Left lobe of liver (tissue), 2 donors: ENCODE measurements at regions not wholly inside any gene's neighbourhood (a gene's known extent, or its start where the extent isn't known, plus 50 kb on each side); places are given as distances from the start of the nearest gene placed in this dataset.
"Not testable (repeated sequence)": the region's sequence is repeated elsewhere in the genome, so short reads cannot be mapped to it uniquely, and the experiment has no call there.

Source experiments
- ATAC-seq: fragments of 200-7000 bp; cut with Tn5 transposase; one replicate; pipeline ENCODE4 v1.9.1; 2020; ENCODE audit warnings: mild to moderate bottlenecking, moderate library complexity
- DNase-seq: peaks from one replicate; pipeline ENCODE4 v3.0.0-alpha.2; 2020; ENCODE audit warnings: low spot score
- donor health status: DM: no; HTN: no; CAD: no; lungs with moderate emphysema.
- donor health status: DM: no; HTN: yes; CAD: no.

GRCh38 chr2:239866778-239867177 is 158.4 kb downstream of the NDUFA10 start:
- ATAC-seq (no peak), DNase-seq (no peak)

DNA sequence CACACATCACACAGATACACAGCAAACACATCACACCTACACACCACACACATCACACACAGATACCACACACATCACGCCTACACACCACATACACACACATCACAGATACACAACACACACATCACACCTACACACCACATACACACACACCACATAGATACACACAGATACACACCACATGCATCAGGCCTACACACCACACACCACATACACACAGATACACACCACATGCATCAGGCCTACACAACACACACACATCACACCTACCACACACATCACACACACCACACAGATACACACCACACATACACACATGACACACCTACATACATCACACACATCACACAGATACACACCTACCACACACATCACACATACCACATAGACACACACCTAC is 158.8 kb downstream of the NDUFA10 start:
- no peak for ATAC-seq
- no peak for DNase-seq

DNA sequence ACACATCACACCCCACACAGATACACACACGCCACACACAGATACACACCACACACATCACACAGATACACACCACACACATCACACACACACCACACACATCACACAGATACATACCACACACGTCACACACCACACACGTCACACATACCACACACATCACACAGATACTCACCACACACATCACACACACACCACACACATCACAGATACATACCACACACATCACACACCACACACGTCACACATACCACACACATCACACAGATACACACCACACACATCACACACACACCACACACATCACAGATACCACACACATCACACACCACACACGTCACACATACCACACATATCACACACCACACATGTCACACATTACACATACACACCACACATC is 159.3 kb downstream of the NDUFA10 start:
- ATAC-seq, DNase-seq: not testable (repeated sequence)

DNA sequence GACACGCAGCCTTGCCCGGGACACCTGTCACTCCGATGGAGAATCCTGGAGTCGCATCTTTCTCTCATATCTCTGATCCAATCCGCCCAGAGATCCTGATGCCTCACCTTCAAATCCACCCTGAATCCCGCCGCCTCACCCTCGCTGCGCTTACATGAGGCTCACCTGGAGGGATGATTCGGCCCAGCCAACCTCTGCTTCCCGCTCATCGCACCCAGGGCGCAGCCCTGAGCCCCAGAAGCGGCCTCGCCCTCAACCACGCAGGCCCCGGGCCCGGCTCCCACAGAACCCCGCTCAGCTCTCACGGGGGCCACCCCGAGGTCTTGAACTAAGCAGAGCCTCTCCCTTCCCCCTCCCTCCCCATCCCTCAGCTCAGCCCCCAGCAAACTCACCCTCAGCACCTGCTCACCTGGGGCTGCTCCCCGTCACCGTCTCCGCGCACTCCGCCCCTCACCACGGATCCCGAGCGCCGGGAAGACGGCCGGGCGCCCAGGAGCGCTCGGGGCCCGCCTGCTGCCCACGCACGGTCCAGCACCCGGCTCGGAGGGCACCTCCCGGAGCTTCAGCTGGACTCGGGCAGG is 160.0 kb downstream of the NDUFA10 start:
- ATAC-seq (no peak), DNase-seq (peak; percentile 36)

GRCh38 chr2:239864247-239865058 is 160.7 kb downstream of the NDUFA10 start:
- no peak for ATAC-seq
- DNase-seq: peak; percentile 40

DNA sequence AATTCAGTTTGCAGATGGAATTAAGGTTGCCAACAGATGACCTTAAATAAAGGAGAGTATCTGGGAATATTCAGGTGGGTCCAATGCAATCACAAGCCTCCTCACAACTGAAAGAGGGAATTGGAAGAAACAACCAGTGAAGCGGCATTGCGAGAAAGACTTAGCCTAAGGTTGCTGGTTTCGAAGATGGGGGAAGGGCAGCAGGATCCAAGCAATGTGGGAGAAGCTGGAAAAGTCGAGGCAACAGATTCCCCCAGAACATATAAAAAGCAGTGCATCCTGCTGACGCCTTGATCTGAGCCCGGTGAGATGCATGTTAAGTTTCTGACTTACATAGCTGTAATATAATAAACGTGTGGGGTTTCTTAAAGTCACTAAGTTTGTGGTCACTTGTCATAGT is 162.5 kb downstream of the NDUFA10 start:
- DNase-seq (no peak), ATAC-seq (no peak)

DNA sequence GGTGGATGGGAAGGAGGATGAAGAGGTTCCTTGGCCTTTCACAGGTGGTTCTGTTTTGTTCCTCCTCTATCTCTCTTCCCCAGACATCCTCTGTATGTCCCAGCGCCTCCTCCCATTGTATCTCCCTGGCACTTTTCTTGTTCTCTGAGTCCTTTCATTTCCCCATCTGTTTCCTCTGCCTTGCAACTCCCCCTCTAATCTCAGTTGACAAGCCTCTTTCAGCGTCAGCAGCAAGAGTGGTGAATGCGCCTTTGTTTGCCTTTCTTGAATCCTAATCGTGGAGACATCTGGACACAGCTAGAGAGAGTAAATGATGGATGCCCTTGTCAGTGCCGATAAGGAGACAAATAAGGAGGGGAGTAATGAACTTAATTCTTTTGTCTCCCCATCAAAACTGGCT is 167.0 kb downstream of the NDUFA10 start:
- peak; percentile 30 for ATAC-seq
- peak; percentile 22 for DNase-seq

DNA sequence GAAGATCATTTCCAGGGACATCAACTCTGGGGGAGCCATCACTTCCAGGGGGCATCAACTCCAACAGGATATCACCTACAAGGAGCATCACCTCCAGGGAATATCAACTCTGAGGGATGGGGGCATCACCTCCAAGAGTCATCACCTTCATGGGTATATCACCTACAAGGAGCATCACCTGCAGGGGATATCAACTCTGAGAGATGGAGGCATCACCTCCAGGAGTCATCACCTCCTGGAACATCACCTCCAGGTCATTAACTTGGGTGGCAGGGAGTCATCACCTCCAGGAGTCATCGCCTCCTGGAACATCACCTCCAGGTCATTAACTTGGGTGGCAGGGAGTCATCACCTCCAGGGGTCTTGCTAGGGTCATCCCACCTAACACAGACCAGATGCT is 167.6 kb downstream of the NDUFA10 start:
- DNase-seq: no peak
- ATAC-seq: no peak

- DNase-seq (no peak), ATAC-seq (no peak)
Observed at GRCh38 chr2:239856620-239857285, 168.4 kb downstream of the NDUFA10 start.

DNA sequence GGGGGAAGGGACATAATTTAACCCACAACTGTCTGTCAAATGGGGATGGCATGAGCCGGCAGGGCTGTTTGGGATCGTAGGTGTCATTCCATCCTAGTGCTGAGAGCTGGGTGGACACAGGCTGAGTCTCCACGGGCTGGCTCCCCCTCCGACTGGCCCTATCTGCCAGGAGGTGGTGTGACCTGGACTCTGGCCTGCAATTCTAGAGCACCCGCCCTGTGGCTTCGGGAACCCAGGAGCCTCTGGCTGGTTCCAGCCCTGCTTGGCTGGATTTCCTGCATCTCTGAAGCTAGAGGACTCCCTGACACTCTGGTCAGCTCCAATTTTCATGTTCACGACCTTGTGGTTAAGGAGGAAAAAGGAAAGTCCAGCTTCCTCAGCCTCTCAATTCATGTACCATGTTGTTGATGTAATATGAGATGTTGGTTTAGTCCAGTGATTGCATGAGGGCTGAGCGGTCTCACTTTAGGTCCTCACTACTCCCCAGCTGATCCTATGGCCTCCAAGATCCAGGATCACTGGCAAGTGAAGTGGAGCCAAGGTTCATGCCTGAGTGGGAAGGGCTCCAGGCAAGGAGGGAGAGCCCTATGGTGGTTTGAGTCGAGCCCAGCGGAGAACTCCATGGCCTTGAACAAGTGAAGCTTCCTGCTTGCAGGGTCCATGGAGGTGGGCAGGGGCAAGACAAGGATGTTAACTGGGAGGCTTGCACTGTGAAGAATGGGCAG is 169.1 kb downstream of the NDUFA10 start:
- no peak for ATAC-seq
- DNase-seq: peak; percentile 27

GRCh38 chr2:239854596-239854995 is 170.5 kb downstream of the NDUFA10 start:
- ATAC-seq: no peak
- no peak for DNase-seq

DNA sequence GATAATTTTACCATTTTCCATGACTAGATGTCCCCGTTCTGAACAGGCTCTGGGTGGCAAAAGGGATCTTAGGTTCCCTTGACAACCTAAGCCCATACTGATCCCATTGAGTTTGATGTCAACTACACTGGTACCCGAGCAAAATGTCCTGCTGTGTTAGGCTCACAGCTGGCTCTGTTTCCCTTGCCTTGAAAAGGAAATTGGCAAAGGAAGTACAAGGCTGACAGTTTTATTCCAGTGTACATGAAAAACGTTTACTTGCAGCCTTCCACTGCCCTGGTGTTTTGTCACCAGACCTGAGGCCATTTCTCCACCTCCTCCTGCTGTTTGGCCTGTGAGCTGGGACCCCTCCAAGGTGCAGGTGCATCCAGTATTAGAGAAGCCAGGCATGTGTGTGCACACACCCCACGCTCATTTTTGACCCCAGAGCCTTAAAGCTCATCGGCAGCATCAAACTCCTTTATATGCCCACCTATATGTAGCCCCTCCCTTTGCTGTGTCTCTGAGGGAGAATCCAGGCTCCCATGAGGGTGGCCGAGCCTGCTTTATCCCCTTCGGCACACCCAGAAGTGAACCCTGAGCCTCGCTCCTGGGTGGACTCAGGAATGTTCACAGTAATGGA is 171.3 kb downstream of the NDUFA10 start:
- DNase-seq: no peak
- ATAC-seq: no peak

DNA sequence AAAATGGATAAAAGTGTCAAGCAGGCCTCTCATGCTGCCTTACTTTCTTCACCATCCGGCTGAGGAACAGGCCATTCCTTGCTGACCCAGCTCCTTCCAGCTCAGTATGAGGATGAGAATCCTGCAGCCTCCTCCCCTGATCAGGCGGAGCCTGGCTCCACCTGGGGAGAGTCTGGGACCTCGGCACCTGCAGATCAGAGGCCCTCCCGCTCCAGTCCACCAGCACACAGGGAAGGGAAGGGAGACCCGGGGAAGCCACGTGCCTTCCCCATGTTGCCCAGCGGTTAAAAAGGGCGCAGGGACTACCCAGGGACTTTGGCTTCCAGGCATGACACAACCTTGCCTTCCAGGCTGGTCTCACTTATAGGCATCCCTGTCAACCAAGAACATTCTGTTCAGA is 172.0 kb downstream of the NDUFA10 start:
- DNase-seq (peak; percentile 32), ATAC-seq (no peak)

DNA sequence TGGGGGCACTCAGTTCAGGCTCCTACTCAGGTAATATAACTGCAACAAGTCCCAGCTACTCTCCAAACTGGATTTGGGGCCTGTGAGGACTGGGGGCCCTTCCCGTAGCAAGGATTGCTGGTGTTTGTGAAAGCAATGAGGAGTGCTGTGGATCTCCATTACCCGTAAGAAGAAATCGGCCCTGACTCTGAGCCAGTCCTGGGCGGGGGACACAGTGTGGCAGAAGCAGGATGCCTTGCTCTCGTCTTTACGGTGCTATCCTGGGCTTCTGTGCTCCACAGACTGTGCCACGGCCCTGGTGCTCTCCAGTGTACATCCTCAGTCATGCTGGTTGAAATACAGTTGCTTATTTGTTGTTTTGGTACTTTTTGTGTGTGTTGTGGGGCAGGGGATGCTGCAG is 172.9 kb downstream of the NDUFA10 start:
- ATAC-seq: no peak
- DNase-seq: no peak

DNA sequence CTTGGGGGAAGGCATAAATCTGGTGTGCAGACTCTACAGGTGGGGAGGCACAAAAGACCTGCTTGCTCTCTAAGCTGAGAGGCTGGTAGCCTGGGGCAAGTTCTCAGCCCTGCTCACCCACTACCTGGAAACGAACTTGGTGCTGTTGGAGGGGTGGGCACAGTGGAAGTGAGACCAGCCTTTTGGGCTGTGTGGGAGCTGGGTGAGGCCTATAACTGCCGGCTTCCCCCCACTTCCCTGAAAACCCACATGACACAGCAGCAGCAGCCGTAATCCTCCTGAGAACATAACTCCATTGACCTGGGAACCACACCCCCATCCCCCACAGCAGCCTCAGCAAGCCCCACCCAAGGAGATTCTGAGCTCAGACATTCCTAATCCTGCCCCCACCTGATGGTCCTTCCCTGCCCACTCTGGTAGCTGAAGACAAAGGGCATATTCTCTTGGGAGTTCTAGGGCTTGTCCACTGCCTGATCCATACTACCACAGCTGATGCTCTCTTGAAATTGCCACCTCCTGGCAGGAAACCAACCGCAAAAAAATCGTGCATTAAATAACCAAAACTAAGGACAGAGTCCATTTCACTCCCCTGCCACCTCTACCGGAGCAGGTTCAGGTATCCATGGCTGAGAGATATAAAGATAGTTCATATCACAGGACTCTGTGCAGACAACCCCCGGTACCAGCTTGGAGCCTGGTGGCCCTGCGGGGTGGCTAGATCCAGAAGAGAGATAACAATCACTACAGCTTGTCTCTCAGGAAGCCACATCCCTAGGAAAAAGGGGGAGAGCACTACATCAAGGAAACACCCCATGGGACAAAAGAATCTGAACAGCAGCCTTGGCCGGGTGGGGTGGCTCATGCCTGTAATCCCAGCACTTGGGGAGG is 178.1 kb downstream of the NDUFA10 start:
- DNase-seq (peak; percentile 12), ATAC-seq (no peak)

GRCh38 chr2:239845968-239846367 is 179.2 kb downstream of the NDUFA10 start:
- ATAC-seq: no peak

GRCh38 chr2:239839306-239839705 is 185.8 kb downstream of the NDUFA10 start:
- no peak for DNase-seq

More at GRCh38 chr2:239845968-239846367, 179.2 kb downstream of the NDUFA10 start:
- no peak for DNase-seq

DNA sequence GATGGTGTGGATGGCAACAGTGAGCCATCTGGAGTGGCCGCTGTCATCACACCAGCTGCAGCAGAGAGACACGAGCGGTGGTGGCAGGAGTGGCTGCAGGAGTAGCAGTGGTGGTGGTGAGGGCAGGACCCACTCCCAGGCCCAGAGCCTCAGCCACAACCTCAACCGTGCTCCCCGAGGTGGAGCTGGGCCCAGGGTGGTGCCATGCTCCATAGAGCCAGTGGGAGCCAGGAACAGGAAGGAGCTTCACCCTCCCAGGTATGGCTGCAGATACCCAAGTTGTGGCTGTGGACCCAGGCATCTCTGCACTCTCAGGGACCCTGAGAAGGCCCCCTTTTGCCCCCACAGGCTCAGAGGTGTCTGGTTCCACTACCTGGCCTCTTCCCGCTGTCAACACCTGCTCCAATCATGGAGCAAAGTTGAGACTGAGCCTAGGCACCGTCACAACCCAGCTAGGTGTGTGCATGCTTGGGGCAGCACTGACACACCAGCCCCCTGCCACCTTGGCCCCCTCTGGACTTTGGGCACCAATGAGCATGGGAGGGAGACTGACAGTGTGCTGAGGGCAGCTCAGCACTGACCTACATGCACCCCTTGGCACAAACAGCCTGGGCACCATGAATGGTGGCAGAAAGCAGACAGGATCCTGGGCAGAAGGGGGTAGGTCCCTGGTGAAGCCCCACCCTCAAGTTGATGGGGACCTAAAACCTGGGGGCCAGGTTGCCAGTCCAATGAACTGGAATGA is 188.9 kb downstream of the NDUFA10 start:
- DNase-seq: peak; percentile 37

More at GRCh38 chr2:239839306-239839705, 185.8 kb downstream of the NDUFA10 start:
- ATAC-seq: no peak

DNA sequence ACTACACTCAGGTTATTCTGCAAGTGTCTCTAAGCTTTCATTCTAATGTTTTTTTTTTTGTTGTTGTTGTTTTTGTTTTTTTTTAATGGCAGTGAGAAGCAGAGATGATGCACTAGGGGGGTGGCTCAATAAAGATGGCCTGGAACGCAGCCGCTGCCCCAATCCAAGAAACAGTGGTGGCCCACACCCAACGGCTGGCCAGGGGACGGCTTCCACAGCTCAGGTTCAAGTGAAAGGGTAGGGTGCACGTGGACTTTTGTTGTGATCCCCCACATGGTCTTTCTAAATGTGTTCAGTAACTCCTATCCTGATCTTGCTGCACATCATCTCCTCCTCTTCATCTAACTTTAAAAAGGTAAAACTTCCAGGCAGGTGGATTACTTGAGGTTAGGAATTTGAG is 190.1 kb downstream of the NDUFA10 start:
- ATAC-seq (no peak), DNase-seq (no peak)

More for the DNA sequence above, 188.9 kb downstream of the NDUFA10 start:
- no peak for ATAC-seq
